HG03442 (cell line): ENCODE measurements at regions not wholly inside any gene's neighbourhood (a gene's known extent, or its start where the extent isn't known, plus 50 kb on each side); places are given as distances from the start of the nearest gene placed in this dataset.
"Not testable (repeated sequence)": the region's sequence is repeated elsewhere in the genome, so short reads cannot be mapped to it uniquely, and the experiment has no call there.

Source experiments
- ATAC-seq: cut with Tn5 transposase; IDR thresholded peaks from one replicate; pipeline ENCODE4 v1.9.1; 2021; ENCODE audit warnings: mild to moderate bottlenecking, moderate library complexity; ENCODE audit not compliant: unreplicated experiment

DNA sequence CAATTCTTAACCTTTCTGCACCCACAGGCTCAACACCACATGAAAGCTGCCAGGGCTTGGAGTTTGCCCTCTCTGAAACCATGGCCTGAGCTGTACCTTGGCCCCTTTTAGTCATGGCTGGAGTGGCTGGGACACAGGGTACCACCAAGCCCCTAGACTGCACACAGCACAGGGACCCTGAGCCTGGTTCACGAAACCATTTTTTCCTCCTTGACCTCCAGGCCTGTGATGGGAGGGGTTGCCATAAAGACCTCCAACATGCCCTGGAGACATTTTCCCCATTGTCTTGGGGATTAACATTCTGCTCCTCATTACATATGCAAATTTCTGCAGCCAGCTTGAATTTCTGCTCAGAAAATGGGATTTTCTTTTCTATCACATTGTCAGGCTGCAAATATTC lies 113.4 kb downstream of the XPNPEP1 start:
- not testable (repeated sequence) for ATAC-seq

DNA sequence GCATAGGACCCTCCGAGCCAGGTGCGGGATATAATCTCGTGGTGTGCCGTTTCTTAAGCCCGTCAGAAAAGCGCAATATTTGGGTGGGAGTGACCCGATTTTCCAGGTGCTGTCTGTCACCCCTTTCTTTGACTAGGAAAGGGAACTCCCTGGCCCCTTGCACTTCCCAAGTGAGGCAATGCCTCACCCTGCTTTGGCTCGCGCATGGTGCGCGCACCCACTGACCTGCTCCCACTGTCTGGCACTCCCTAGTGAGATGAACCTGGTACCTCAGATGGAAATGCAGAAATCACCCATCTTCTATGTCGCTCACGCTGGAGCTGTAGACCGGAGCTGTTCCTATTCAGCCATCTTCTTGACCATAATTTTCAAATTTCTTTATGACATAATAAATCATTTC lies 122.1 kb downstream of the XPNPEP1 start:
- ATAC-seq = not testable (repeated sequence)

GRCh38 chr10:109790647-109791046 lies 132.7 kb downstream of the XPNPEP1 start:
- no peak for ATAC-seq

- ATAC-seq = no peak
Observed at GRCh38 chr10:109784236-109784635, 139.1 kb downstream of the XPNPEP1 start.

DNA sequence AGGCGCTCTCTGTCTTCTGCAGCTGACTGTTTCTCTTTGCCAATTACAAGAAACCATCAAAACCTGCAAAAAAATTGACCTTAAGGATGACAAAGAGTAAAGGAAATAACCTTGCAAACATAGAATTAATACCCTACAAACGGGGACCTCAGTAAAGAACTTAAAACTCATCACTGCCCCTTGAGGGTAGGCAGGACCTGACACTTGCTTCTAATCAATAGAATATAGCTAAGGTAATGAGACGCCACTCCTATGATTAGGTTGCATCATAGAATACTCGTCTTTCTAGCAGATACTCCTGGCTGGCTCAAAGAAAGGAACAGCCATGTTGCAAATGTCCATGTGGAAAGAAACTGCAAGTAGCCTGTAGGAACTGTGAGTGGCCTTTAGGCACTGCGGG lies 140.0 kb downstream of the XPNPEP1 start:
- no peak for ATAC-seq

GRCh38 chr10:109780997-109781396 lies 142.3 kb downstream of the XPNPEP1 start:
- no peak for ATAC-seq

DNA sequence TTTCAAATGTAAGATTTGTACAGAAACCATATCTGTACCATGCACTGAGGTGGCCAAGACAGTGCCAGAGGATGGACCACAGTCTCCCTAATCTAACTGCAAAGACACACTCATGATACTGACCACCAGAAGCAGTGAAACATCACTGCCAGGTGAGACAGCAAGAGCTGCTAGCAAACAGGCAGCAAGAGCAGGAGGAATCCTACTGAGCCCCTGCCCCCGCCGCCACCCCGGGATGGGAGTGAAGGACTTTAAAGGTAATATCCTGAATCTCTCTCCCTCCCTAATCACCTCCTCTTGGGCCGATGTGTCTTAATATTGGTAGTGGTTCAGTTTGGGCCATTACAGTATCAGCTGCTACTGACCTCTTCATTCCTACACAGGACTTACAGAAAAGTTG lies 144.3 kb downstream of the XPNPEP1 start:
- no peak for ATAC-seq

DNA sequence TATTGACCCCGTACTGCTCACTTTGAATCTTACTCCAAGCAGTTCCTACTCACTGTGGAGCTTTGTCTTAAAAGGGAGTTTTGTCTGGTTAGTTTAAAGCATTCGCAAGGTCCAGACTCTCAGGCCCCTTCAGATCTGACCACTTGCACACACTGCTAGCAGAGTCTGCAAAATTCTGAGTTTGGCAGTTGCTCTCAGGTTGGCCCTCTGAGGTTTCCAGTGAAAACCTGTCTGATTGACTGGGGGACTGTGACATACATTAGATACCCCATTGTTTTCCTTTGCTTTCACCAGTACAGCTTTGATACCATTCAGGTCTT lies 149.2 kb downstream of the XPNPEP1 start:
- no peak for ATAC-seq

DNA sequence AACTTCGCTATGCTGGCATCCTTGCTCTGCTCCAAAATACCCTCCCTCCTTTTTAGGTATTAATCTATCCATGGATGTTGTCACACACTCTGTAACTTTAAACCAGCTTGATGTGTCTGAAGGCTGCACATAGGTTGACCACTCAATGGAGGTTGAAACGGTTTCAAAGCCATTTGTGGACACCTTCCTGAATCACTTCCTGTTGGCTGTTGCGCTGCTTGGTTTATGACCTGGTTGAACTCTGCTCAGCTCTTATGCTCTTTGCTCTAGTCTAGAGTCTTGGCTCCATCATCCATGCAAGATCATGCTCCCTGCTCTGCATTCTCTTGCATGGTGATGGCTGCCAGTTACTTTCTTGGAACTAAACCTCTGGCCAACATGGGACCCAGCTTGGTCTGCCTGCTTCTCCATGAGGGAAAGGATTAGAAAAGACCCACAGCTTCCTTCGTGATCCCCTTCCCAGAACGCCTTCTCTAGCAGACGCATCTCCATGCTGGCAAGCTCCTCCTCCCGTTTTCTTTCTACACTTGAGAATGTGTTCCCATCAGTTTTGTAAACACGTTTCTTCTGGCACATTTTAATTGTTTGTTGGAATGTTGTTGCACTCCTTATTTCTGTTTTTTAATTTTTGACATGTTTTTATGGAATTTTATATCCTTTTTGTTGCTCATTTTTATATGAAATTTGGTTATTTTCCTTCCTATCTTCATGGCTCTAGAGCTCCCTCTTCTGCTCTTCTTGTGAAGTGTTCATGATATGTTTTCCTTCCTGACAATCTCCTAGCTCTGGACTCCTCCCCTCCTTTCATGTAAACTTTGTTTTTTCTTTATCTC lies 149.8 kb downstream of the XPNPEP1 start:
- peak; percentile 54 for ATAC-seq

DNA sequence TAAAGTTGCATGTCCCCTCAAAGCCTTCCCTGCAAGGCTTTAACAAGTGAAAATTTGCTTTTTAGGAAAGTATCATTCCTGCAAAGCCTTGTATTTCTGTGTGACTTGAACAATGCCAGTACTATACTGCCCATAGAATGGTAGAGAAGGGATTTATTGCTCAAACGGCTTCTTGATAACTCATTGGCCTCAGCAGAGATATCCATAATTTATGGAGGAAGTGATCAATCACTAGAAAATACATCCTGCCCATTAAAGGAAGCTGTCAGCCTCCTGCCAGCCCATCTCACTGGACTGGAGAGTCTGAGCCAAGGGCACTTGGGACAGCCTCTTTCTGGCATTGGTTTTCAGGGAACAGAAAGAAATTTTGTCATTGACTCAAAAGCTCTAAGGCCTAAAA lies 152.6 kb downstream of the XPNPEP1 start:
- ATAC-seq = no peak

GRCh38 chr10:109769966-109770365 lies 153.3 kb downstream of the XPNPEP1 start:
- no peak for ATAC-seq

DNA sequence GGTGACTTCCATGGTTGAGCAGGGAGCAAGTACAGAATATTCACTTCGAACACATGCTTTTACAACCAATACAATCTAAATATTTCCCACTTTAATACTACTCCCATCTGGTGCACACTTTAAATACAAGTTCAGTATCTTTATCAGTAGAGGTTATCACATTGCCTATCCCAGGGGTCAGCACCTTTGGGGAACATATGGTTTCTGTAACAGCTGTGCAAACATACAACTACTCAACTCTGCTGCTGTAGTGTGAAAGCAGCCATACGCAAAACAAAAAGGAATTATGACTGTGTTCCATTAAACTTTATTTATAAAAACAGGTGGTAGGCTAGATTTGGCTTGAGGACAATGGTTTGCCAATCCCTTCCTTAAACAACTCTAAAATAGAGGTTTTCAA lies 157.5 kb downstream of the XPNPEP1 start:
- no peak for ATAC-seq

- no peak for ATAC-seq
Observed at GRCh38 chr10:109762555-109762954, 160.8 kb downstream of the XPNPEP1 start.

- ATAC-seq = not testable (repeated sequence)
Observed at GRCh38 chr10:109757670-109758069, 165.6 kb downstream of the XPNPEP1 start.

GRCh38 chr10:109746861-109747260 lies 176.4 kb downstream of the XPNPEP1 start:
- ATAC-seq = no peak

DNA sequence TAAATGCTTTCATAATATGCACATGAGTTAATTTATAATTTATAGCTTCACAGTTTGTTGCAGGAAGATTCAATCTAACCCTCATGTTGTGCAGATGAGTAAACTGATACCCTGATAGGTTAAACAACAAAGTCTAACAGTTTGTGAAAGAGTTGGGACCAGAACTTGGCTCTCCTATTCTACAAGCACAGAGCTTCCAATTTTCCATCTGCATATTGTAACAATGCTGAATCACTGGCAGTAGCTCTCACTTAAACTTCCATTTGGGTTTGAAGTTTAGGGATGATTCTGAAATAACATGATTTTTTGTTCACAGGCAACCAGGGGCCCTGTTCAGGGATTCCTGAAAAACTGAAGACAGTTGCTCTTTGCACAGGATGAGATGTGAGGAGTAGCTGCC lies 179.3 kb downstream of the XPNPEP1 start:
- ATAC-seq = no peak

DNA sequence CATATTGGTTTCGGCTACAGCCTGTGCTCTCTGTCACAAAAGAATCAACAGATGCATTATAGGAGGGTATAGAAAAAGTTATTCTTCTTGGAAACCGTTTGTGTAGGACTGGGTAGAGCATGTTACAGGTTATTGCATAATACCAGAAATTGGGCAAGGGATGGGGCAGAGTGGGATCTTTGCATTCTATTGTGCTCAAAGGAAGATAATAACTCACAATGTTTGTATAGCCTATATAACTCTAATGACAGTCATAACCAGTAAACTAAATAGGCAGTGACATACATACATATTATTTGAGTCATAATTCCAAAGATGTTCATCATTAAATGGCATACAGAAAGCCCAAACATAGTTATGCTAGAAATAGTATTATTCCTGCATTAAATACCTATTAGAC lies 179.7 kb downstream of the XPNPEP1 start:
- ATAC-seq = no peak

DNA sequence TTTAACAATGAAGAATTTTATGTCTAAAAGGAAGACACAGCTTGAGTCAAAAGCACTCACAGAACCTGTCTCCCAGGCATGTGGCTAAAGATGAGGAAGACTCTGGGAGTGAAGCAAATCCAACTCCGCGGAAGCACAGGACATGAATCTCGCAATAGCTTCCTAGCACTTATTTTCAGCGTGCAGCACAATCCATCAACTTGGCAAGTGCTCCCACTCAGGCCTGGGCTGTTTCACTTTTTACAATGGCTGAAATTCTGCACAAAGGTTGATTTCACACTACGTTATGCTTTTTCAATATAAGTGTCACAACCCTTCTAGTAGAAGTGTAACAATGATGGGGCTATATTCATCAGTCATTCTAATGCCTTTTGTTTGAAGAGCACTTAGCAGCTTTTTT lies 180.2 kb downstream of the XPNPEP1 start:
- no peak for ATAC-seq

DNA sequence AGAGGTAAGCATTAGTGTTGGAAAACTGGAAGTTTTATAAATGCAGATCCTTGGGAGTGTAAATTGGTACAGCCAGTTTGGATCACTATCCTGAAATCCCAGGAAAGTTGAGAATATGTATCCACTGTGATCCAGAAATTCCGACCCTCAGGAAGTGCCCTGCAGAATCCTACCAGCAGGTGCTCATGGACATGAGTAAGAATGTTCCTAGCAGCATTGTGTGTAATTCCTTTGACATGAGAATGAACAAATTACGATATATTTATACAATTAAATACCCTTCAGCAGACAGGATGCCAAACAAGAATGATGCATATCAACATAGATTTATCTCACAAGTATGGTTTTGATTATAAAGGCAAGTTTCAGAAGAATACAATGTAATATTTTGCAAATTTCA lies 181.6 kb downstream of the XPNPEP1 start:
- no peak for ATAC-seq

GRCh38 chr10:109740436-109740835 lies 182.9 kb downstream of the XPNPEP1 start:
- no peak for ATAC-seq

- ATAC-seq = no peak
Observed at GRCh38 chr10:109737626-109738025, 185.7 kb downstream of the XPNPEP1 start.

DNA sequence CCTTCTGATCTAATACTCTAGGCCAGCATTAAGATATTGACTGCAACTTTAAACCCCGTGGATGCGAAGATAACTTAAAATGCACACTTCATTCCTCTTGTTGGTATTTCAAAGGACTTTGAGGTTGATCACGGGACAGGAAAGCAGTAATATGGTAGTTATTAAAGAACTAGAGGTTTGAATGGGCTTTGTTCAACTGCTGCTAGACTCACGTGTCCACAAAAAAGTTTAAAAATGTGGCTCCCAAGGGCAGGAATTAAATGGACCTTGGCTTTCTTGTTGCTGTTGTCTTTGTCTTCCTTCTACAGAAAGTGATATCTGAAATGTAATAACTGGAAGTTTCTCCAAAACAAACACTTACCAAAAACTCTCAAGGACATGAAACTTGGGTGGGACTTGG lies 186.3 kb downstream of the XPNPEP1 start:
- no peak for ATAC-seq

- no peak for ATAC-seq
Observed at GRCh38 chr10:109735776-109736175, 187.5 kb downstream of the XPNPEP1 start.
